ENCODE measurements at regions not wholly inside any gene's neighbourhood (a gene's known extent, or its start where the extent isn't known, plus 50 kb on each side); places are given as distances from the start of the nearest gene placed in this dataset.

GRCh38 chr6:37759221-37760144 is 60.0 kb upstream of the ZFAND3 start:
- Histone ChIP-seq H3K27me3 (no peaks in the 10 kb centered on the region), H3K4me1 (no peaks in the 10 kb centered on the region), H3K36me3 (no peaks in the 10 kb centered on the region), H3K27ac (no peak overlapping the region), H3K9me3 (no peaks in the 10 kb centered on the region), H3K4me3 (no peak overlapping the region)
- TF ChIP-seq, protein P1, sequence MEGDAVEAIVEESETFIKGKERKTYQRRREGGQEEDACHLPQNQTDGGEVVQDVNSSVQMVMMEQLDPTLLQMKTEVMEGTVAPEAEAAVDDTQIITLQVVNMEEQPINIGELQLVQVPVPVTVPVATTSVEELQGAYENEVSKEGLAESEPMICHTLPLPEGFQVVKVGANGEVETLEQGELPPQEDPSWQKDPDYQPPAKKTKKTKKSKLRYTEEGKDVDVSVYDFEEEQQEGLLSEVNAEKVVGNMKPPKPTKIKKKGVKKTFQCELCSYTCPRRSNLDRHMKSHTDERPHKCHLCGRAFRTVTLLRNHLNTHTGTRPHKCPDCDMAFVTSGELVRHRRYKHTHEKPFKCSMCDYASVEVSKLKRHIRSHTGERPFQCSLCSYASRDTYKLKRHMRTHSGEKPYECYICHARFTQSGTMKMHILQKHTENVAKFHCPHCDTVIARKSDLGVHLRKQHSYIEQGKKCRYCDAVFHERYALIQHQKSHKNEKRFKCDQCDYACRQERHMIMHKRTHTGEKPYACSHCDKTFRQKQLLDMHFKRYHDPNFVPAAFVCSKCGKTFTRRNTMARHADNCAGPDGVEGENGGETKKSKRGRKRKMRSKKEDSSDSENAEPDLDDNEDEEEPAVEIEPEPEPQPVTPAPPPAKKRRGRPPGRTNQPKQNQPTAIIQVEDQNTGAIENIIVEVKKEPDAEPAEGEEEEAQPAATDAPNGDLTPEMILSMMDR (IDR thresholded peaks at IDR 0.05): no peak
- FAIRE-seq: no peak
- 68 to 75% methylated on average over 12 of the region's 12 CpGs for WGBS, 2 donors
- no peak for ATAC-seq
- DNase-seq: no peak
- intact Hi-C loops (cut with DNase I): no loop called here

GRCh38 chr6:37758647-37759046 is 60.9 kb upstream of the ZFAND3 start:
- Histone ChIP-seq H3K27ac (no peak overlapping the region), H3K9me3 (no peaks in the 10 kb centered on the region), H3K27me3 (no peaks in the 10 kb centered on the region), H3K4me3 (no peak overlapping the region), H3K4me1 (no peaks in the 10 kb centered on the region), H3K36me3 (no peaks in the 10 kb centered on the region)
- ATAC-seq (no peak), FAIRE-seq (no peak), DNase-seq (no peak)
- TF ChIP-seq, protein P1 (IDR thresholded peaks at IDR 0.05): no peak
- WGBS, 2 donors: 57 to 79% methylated on average over 5 of the region's 5 CpGs
- intact Hi-C loops (cut with DNase I): no loop called here

GRCh38 chr6:37758234-37758633 is 60.6 kb upstream of the MDGA1 start:
- no peak overlapping the region for H3K27ac ChIP-seq
- no peak overlapping the region for H3K4me3 ChIP-seq
- DNase-seq (no peak), FAIRE-seq (no peak), ATAC-seq (no peak)
- no peaks in the 10 kb centered on the region for H3K4me1 ChIP-seq
- TF ChIP-seq, protein P1 (IDR thresholded peaks at IDR 0.05): no peak
- H3K36me3 ChIP-seq: no peaks in the 10 kb centered on the region
- intact Hi-C loops (cut with DNase I): no loop called here
- H3K9me3 ChIP-seq: no peaks in the 10 kb centered on the region
- H3K27me3 ChIP-seq: no peaks in the 10 kb centered on the region

DNA sequence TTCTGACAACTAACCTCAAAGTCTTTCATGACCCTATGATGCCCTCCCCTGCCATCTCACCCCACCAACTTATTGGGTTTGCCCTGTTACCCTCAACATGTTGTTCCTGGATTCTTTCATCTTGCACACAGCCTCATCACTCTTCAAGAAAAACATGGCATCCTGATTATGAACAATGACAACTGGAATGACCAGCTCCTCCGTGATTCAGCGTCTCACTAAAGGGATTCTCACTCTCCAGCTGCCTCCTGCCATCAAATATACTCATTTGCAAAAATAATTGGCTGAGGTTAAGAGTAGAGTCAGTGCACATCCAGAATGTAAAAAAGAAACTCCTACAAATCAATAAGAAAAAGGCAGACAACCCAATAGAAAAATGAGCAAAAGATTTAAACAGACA is 59.7 kb upstream of the MDGA1 start:
- Histone ChIP-seq H3K4me1 (no peaks in the 10 kb centered on the region), H3K27ac (no peak overlapping the region), H3K9me3 (no peaks in the 10 kb centered on the region), H3K27me3 (no peaks in the 10 kb centered on the region), H3K4me3 (no peak overlapping the region), H3K36me3 (no peaks in the 10 kb centered on the region)
- intact Hi-C loops (cut with DNase I): no loop called here
- TF ChIP-seq, protein P1 (IDR thresholded peaks at IDR 0.05): no peak
- no peak for ATAC-seq
- WGBS, 2 donors: 54 to 77% methylated on average over 2 of the region's 2 CpGs
- FAIRE-seq: no peak
- no peak for DNase-seq

GRCh38 chr6:37756135-37756534 is 58.5 kb upstream of the MDGA1 start:
- intact Hi-C loops (cut with DNase I): no loop called here
- DNase-seq (no peak), FAIRE-seq (no peak), ATAC-seq (no peak)
- Histone ChIP-seq H3K36me3 (no peaks in the 10 kb centered on the region), H3K4me1 (no peaks in the 10 kb centered on the region), H3K27ac (no peak overlapping the region), H3K4me3 (no peak overlapping the region), H3K9me3 (no peaks in the 10 kb centered on the region), H3K27me3 (no peaks in the 10 kb centered on the region)
- WGBS, 2 donors: 68 to 70% methylated on average over 12 of the region's 12 CpGs
- TF ChIP-seq, protein P1 (IDR thresholded peaks at IDR 0.05): no peak
